B cell (primary cell): ENCODE measurements at regions not wholly inside any gene's neighbourhood (a gene's known extent, or its start where the extent isn't known, plus 50 kb on each side); places are given as distances from the start of the nearest gene placed in this dataset.

Source experiments
- EZH2 ChIP-seq: IDR thresholded peaks from 2 replicates; pipeline ENCODE4 v1.6.1; 2012; ENCODE audit warnings: borderline replicate concordance, low read depth, mild to moderate bottlenecking, moderate library complexity, low read length; ENCODE audit not compliant: insufficient read depth, poor library complexity, severe bottlenecking
- TF ChIP-seq, protein P1 (sequence below): fragments of 200-600 bp; IDR thresholded peaks from one replicate; pipeline ENCODE4 v1.8.0; 2022; ENCODE audit warnings: antibody characterized with exemption, mild to moderate bottlenecking

DNA sequence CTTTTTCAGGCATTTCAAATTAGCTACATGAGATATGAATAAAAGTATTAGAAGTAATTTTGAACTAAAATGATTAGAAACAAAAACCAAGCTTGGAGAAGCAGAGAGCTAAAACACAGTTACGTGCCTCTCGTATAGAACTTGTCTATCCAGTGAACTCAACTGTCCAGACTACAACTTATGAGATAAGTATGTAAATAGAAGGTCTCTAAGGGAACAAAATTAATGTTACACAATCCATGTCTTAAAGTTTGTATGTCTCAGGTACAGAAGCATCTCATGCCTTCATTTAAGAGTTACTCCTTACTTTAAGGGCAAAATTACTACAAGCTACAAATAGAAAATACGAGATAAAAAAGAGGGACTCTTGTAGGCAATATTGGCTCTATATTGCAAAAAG is 316.8 kb downstream of the CETN3 start:
- TF ChIP-seq, protein P1, sequence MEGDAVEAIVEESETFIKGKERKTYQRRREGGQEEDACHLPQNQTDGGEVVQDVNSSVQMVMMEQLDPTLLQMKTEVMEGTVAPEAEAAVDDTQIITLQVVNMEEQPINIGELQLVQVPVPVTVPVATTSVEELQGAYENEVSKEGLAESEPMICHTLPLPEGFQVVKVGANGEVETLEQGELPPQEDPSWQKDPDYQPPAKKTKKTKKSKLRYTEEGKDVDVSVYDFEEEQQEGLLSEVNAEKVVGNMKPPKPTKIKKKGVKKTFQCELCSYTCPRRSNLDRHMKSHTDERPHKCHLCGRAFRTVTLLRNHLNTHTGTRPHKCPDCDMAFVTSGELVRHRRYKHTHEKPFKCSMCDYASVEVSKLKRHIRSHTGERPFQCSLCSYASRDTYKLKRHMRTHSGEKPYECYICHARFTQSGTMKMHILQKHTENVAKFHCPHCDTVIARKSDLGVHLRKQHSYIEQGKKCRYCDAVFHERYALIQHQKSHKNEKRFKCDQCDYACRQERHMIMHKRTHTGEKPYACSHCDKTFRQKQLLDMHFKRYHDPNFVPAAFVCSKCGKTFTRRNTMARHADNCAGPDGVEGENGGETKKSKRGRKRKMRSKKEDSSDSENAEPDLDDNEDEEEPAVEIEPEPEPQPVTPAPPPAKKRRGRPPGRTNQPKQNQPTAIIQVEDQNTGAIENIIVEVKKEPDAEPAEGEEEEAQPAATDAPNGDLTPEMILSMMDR = no peak
- no peak for TF ChIP-seq EZH2
